Lung (tissue), 11 donors: ENCODE measurements at regions not wholly inside any gene's neighbourhood (a gene's known extent, or its start where the extent isn't known, plus 50 kb on each side); places are given as distances from the start of the nearest gene placed in this dataset.

Source experiments
- ATAC-seq: fragments of 200-7000 bp; cut with Tn5 transposase; one replicate; pipeline ENCODE4 v1.9.1; 2020; ENCODE audit warnings: moderate number of reproducible peaks; ENCODE audit not compliant: insufficient read depth, low FRiP score
- DNase-seq, 3 donors: peaks; one replicate each; pipeline ENCODE4 v3.0.0-alpha.2; 2013 to 2017
- H3K27ac ChIP-seq, 2 donors: one replicate each; pipeline ENCODE4 v1.5.1; 2013; ENCODE audit warnings: mild to moderate bottlenecking in 2 of 2, moderate library complexity in 2 of 2, control low read depth in 1 of 2, inconsistent platforms in 1 of 2, low read depth in 1 of 2, low read length in 1 of 2
- H3K27me3 ChIP-seq, 3 donors: one replicate each; pipeline ENCODE4 v1.5.1; 2013; ENCODE audit warnings: low read length in 2 of 3; ENCODE audit not compliant: control insufficient read depth in 3 of 3, insufficient read depth in 3 of 3
- H3K36me3 ChIP-seq, 4 donors: one replicate each; pipeline ENCODE4 v1.5.1; 2013; ENCODE audit warnings: low read length in 4 of 4, mild to moderate bottlenecking in 1 of 4, moderate library complexity in 1 of 4; ENCODE audit not compliant: control insufficient read depth in 4 of 4, insufficient read depth in 4 of 4
- H3K4me1 ChIP-seq, 5 donors: one replicate each; pipeline ENCODE4 v1.5.1; 2013; ENCODE audit warnings: low read length in 5 of 5, mild to moderate bottlenecking in 2 of 5, moderate library complexity in 1 of 5; ENCODE audit not compliant: control insufficient read depth in 5 of 5, insufficient read depth in 5 of 5
- H3K4me3 ChIP-seq: one replicate; pipeline ENCODE4 v1.5.1; 2013; ENCODE audit warnings: mild to moderate bottlenecking, control low read depth, moderate library complexity
- H3K9ac ChIP-seq, 2 donors: one replicate each; pipeline ENCODE4 v1.5.1; 2013; ENCODE audit warnings: low read length in 2 of 2, control low read depth in 1 of 2; ENCODE audit not compliant: insufficient read depth in 1 of 2
- H3K9me3 ChIP-seq, 4 donors: one replicate each; pipeline ENCODE4 v1.5.1; 2013; ENCODE audit warnings: low read length in 3 of 4, mild to moderate bottlenecking in 1 of 4, moderate library complexity in 1 of 4; ENCODE audit not compliant: control insufficient read depth in 4 of 4, insufficient read depth in 3 of 4
- WGBS, 2 donors: extraction: QIAGEN DNeasy Blood & Tissue Kit; methylation state at CpG; one replicate each; pipeline ENCODE4 v1.1.7; 2013; 5-methylcytosine and 5-hydroxymethylcytosine counted together
- TF ChIP-seq, protein P1 (sequence below): IDR thresholded peaks from 2 replicates; pipeline ENCODE4 v1.5.1; 2012; ENCODE audit warnings: mild to moderate bottlenecking; ENCODE audit errors: control extremely low read depth, extremely low read depth
- donor health status: control.
- donor health status: control.
- donor health status: Bipolar disorder and iron deficiency.
- donor health status: healthy.
- donor health status: DM: yes; HTN: yes; CAD: no.

DNA sequence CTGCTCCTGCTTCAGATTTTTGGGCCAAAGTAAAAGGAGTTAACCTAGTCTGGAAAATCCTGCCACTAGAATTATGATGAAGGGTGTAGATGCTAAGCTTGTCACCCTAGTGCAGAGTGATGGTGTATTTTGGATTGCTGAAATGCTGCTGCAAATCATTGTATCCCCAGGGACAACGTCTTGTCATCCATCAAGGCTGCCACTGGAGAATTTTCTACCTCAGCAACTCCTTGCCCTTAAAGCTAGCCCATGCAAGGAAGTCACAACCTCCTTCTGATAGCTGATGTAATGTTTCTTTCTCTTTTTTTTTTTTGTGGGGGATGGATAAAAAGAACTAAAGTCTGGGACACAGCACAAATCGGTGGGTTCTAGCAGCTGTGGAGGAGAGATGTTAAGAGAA, 139.4 kb upstream of the FRMD6 start:
- peaks cover 0 to 33% (median 13%) of the 10 kb centered on the region in 5 donors for H3K4me1 ChIP-seq
- H3K36me3 ChIP-seq = no peaks in the 10 kb centered on the region
- ATAC-seq = no peak
- H3K4me3 ChIP-seq = no peak overlapping the region
- no peaks in the 10 kb centered on the region for H3K27me3 ChIP-seq
- H3K27ac ChIP-seq = no peak overlapping the region
- TF ChIP-seq, protein P1, sequence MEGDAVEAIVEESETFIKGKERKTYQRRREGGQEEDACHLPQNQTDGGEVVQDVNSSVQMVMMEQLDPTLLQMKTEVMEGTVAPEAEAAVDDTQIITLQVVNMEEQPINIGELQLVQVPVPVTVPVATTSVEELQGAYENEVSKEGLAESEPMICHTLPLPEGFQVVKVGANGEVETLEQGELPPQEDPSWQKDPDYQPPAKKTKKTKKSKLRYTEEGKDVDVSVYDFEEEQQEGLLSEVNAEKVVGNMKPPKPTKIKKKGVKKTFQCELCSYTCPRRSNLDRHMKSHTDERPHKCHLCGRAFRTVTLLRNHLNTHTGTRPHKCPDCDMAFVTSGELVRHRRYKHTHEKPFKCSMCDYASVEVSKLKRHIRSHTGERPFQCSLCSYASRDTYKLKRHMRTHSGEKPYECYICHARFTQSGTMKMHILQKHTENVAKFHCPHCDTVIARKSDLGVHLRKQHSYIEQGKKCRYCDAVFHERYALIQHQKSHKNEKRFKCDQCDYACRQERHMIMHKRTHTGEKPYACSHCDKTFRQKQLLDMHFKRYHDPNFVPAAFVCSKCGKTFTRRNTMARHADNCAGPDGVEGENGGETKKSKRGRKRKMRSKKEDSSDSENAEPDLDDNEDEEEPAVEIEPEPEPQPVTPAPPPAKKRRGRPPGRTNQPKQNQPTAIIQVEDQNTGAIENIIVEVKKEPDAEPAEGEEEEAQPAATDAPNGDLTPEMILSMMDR = no peak
- H3K9ac ChIP-seq = no peak overlapping the region
- WGBS, 2 donors = 67 to 70% methylated on average over 2 of the region's 2 CpGs
- no peak for DNase-seq
- no peaks in the 10 kb centered on the region for H3K9me3 ChIP-seq

DNA sequence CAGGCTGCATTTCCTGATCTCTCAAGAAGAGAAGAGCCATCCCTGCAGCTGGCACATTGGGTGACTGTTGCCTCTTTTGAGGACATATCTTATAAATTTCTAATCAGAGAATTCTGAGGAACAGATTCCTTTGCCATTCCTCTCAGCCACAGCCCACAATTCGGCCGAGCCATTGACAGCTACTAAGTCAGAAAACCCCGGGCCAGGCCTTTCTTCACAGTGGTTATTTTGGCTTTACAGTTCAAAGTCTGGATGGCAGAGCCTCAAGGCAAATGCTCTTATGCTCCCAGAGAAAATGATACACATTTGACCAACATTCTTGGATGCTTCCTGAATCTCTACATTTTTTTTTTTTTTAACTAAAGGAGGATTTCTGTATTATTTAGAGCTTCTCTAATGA, 138.4 kb upstream of the FRMD6 start:
- Histone ChIP-seq H3K4me3 (no peak overlapping the region), H3K4me1 (peaks cover 0 to 33% (median 14%) of the 10 kb centered on the region in 5 donors), H3K9ac (no peak overlapping the region), H3K36me3 (no peaks in the 10 kb centered on the region), H3K9me3 (no peaks in the 10 kb centered on the region), H3K27ac (no peak overlapping the region), H3K27me3 (no peaks in the 10 kb centered on the region)
- ATAC-seq = no peak
- TF ChIP-seq, protein P1 = no peak
- no peak for DNase-seq
- WGBS, 2 donors = 88 to 99% methylated on average over 3 of the region's 3 CpGs

DNA sequence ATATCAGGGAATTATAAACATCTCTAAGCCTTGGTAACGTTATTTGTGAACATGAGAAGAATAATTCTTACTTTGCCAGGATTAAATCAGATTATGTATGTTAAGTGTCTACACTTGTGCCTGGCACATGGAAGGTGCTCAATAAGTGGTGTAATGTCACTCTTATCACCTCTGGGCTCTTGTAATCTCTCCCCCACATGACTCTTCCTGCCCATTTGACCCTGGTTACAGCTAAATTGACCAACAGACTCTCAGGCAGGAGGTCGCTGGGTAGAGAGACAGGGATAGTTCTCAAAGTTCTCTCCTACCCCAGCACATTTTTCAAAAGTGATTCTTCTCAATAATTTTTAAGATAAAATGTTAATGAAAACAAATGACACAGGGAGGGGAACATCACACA, 137.8 kb upstream of the FRMD6 start:
- Histone ChIP-seq H3K9ac (no peak overlapping the region), H3K4me3 (no peak overlapping the region), H3K4me1 (peaks cover 0 to 28% (median 14%) of the 10 kb centered on the region in 5 donors), H3K27me3 (no peaks in the 10 kb centered on the region), H3K36me3 (no peaks in the 10 kb centered on the region), H3K9me3 (no peaks in the 10 kb centered on the region), H3K27ac (no peak overlapping the region)
- no peak for ATAC-seq
- 80 to 89% methylated on average over 2 of the region's 2 CpGs for WGBS, 2 donors
- DNase-seq = no peak
- TF ChIP-seq, protein P1 = no peak

DNA sequence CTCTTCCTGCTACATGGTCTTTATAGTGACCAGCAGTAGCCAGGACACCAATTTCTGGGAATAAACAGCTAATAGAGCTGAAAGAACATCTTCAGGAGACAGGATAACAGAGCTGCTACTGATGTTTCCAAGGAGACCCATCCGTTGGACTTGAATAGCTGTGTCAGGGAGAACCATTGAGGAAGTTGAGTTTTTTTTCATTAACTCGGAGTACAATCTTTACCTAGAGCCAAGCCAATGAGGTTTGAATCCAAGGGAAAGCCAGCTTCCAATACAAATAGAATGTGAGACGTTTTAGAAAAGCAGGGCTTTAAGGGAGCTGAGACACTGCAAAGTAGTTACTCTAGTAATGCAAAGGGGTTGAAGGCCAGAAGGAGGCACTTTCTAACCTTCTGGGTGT, 136.1 kb upstream of the FRMD6 start:
- TF ChIP-seq, protein P1 = no peak
- no peak for DNase-seq
- H3K36me3 ChIP-seq = no peaks in the 10 kb centered on the region
- no peak overlapping the region for H3K9ac ChIP-seq
- H3K4me1 ChIP-seq = peaks cover 0 to 24% (median 14%) of the 10 kb centered on the region in 5 donors
- no peak for ATAC-seq
- WGBS, 2 donors = 82 to 96% methylated on average over 3 of the region's 3 CpGs
- no peak overlapping the region for H3K4me3 ChIP-seq
- no peaks in the 10 kb centered on the region for H3K27me3 ChIP-seq
- H3K9me3 ChIP-seq = no peaks in the 10 kb centered on the region
- no peak overlapping the region for H3K27ac ChIP-seq
